ENCODE measurements at regions not wholly inside any gene's neighbourhood (a gene's known extent, or its start where the extent isn't known, plus 50 kb on each side); places are given as distances from the start of the nearest gene placed in this dataset.

- TF ChIP-seq POLR2AphosphoS5 (IDR thresholded peaks at IDR 0.05; ENCODE audit: low read depth, low read length) (no peak), POLR2A (IDR thresholded peaks at IDR 0.05; ENCODE audit: low read depth, low read length) (no peak)
Observed at GRCh38 chr13:21256891-21257290, 80.4 kb downstream of the MRPL57 start.
